HG03175 (cell line): ENCODE measurements at regions not wholly inside any gene's neighbourhood (a gene's known extent, or its start where the extent isn't known, plus 50 kb on each side); places are given as distances from the start of the nearest gene placed in this dataset.

Experiments
- ATAC-seq: cut with Tn5 transposase; IDR thresholded peaks from one replicate; pipeline ENCODE4 v1.9.1; 2021; ENCODE audit warnings: mild to moderate bottlenecking, moderate library complexity; ENCODE audit not compliant: unreplicated experiment

DNA sequence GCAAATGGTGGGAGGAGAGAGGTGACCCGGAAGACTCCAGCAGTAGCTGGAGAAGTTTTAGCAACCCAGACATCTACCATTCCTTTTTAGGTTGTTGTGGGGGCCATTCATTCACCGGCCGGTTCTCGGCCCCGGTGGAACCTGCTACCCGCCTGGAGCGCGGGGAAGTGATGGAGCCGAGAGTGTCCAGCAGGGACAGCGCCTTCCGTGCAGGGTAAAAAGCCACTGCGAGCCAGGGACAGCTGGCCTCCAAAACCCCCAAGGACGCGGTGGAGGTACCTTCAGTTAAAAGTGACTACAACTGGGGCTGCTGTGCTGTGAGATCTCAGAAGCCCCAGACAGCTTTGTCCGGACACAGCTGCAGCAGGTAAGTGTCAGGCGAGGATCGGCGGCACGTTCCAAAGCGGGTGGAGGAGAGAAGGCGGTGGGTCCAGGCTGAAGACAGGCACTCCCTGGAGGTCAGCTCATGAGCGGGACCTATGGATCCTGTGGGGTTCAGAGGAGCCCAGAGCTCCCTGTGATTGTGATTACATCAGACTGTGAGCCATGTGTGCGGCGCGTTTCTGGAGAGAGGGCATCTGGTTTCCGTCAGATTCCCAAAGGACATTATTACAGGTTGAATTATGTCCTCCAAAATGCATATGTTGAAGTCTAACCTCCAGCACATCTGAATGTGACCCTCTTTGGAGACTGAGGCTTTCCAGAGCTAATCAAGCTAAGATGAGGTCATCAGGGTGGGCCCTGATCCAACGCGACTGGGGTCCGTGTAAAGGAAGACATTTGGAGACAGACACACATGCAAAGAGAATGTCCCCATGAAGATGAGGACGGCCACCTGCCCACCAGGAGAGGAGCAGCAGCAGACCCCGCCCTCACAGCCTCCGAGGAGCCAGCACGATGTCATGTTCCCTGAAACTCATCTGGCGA lies 276.3 kb downstream of the EIPR1 start:
- no peak for ATAC-seq

DNA sequence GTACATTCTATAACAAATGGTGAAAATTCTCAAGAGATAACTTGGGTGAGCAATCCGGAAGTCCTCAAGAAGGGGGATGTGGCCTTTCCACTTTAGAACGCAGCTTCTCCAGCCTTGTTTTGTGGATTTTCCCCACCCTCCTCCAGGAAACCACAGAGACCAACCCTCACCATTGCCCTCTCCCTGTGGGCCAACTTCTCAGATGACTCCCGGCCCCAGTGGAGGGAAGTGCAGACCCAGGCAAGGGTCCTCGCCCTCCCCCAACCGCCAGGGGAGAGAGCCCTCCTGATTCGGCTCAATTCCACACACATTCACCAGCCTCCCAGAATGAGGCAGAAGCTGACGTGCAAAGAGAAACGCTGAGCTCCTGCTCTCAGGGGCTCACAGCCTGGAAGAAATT lies 277.2 kb downstream of the EIPR1 start:
- no peak for ATAC-seq

DNA sequence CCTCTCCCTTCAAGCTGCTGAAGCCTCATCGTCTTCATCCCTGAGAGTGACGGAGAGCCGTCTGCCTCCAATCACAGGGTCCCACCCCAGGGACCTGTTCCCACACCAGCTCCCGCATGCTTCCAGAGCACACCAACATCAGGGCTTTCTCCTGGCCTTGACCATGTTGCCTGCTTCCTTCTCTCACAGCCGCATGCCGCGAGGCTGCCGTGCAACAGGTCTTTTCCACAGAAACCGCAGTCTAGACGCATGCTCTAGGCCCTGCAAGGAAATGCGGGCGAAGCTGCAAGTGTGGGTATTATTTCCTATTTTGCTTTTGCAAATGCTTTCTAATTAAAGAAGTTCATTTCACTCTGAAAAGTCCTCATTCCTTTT lies 277.8 kb downstream of the EIPR1 start:
- ATAC-seq, result no peak

DNA sequence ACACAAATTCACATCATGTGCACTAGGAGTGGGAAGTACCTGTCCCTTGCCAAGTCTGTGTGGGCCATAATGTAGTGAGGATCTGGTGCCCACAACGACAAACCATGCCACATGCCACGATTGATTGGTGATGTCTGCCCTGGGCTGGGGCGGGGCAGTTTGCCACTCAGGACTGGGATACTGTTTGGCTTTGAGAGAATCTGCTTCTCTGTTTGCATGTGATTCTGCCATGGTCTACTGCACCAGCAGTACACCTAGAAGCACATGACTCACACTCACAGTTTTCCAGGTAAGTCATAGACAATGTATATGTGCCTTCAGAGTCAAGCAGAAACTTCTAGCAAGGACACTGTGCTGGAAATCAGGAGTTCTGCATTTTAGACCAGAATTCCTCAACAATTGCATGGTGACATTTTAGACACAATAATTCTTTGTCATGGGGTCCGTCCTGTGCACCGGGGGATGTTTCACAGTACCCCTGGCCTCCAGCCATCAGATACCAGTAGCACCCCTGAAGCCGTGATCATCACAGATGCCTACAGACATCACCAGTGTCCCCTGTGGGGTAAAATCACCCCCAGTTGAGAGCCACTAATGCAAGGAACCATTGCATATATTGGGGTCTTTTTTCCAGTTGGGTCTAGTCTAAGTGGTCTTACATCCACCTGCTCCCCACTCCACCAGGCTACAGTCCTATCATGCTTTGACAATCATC lies 278.3 kb downstream of the EIPR1 start:
- ATAC-seq, result no peak

- ATAC-seq, result no peak
Measured at GRCh38 chr2:3098231-3098630, 279.4 kb downstream of the EIPR1 start.

- no peak for ATAC-seq
Measured at GRCh38 chr2:3097804-3098203, 279.8 kb downstream of the EIPR1 start.

DNA sequence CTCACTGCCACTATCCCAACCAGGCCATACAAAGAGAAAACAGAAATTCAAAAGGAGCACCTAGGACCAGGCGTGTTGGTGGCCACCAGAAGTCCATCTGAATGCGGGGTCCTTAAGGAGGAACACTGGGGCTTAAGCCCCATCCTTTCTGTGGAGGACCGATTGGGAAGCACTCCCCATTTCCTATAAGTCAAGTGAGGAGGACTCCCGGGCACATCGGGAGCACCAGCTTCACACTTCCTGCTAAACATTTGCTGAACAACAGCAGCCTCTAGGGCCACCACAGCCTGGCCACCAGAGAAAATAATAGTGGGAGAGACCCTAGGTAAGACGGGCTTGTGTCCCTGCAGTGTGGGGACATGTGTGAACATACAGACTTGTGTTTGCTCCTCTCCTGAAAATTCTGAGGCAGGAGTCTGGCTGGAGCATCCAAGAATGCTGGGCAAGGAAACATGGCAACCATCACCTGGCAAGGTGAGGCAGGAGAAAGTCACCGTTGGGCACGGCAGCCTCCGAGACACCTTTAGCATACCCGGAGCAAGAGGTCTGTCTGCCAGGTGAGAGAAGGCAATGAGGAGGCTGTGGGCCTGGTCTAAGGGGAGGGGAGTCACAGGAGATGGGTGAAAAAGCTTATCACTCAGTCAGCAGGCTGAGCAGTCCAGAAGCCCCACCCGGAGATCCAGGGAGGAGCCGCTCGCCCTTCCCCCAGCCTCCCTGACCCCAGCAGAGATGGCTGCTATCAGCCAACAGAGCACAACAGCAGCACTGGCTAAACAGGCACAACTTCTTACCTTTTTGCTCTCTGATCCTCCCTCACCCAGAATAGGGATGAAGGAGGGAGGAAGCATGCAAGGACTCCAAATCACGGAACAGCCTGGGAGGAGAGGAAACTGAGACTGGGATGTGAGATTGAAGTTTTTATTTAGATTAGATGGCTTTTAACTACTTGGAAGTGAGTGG lies 282.3 kb downstream of the EIPR1 start:
- no peak for ATAC-seq

DNA sequence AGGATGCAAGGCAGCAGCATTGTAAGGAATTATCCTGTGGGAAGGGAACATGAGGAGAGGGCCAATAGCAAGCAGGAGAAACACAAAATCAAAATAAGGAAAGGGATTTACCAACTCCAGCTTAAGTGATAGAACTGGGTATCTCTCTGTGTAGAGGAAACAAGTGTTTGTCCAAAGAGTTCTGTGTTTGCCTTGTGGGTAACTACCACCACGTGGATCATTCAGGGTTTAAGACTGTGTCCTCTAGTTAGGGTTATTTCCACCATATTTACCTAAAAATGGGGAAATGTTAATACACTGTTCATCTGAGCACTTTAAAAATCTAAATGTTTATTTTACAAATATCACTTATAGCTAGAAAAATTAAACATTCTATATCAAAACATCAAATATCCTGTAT lies 283.3 kb downstream of the EIPR1 start:
- no peak for ATAC-seq

- ATAC-seq, result no peak
Measured at GRCh38 chr2:3091696-3092095, 285.9 kb downstream of the EIPR1 start.

GRCh38 chr2:3082705-3083104 lies 294.9 kb downstream of the EIPR1 start:
- ATAC-seq, result no peak

GRCh38 chr2:3079959-3080948 lies 297.4 kb downstream of the EIPR1 start:
- no peak for ATAC-seq

DNA sequence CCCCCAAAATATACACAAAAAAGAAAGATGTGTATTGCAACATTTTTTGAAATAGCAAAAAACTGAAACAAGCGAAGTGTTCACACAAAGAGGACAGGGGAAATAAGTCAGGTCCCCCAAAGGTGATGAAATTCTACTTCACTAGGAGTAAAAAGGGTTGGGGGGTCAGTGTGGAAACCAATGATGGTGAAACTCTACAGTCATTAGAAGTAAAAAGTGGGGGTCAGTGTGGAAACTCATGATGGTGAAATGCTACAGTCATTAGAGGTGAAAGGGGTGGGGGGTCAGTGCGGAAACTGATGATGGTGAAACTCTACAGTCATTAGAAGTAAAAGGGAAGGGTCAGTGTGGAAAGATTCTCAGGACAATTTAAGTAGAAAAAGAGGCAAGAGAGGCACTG lies 298.2 kb downstream of the EIPR1 start:
- ATAC-seq, result no peak

DNA sequence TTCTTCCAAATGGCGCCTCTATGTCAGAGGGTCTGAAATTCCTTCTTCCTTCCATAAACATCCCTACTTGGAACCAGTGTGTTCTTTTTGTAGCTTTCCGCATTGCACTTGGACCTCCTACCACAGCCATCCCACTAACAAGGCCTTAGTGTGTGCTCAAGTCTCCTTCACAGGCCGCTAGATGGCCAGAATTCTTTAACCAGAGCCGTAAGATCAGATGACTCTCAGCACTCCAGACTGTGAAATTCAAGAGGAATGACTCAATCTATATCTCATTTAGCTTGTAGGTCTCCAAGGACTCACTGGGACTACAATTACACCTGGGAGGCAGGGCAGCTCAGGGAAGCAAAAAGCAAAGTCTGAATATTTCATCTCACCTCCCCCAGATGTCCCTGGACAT lies 298.9 kb downstream of the EIPR1 start:
- no peak for ATAC-seq

- ATAC-seq, result no peak
Measured at GRCh38 chr2:3076848-3077642, 300.6 kb downstream of the EIPR1 start.

DNA sequence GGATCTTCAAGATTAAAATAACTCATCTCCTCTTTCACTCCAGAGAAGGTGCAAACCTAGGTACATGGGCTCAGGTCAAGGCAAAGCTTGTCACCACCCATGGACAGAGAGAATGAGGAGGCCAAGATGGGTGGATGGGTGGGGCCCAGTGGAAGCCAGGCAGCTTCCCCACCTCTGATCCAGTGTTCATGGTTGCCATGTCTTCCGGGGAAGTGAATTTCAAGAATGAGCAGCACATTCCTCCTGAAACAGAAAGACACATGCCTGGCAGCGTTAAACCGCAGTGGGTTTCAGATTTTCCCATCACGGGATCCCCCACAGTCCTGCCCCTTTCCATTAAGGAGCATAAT lies 301.7 kb downstream of the EIPR1 start:
- no peak for ATAC-seq

DNA sequence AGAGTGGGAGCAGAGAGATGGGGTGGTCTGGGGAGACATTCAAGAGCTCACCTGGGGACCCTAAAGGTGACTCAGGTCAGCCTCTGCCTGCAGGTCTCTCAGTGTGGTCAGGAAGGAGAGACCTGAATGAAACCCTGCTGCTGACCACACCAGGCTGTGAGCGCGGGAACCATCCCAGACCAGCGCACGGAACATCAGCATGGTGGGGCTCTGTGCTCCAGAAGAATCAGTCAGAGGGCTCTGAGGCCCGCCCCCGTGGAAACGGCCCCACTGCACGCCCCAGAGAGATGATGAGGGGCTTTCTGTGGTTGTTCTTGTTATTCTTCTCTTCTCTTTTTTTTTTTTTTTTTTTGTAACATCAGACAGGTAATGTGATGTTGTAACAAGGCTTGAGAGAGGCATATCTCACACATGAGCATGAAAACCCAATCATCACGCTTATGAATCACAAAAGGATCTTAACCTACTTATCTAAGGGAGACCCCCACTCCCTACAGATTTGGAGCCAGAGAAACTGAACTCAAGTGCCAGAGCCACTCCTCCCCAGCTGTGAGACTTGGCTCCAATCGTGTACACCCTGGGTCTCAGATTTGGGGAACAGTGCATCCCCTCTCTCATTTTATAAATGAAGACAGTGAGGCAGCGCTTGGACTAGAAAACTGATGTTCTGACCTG lies 302.2 kb downstream of the EIPR1 start:
- ATAC-seq, result no peak

DNA sequence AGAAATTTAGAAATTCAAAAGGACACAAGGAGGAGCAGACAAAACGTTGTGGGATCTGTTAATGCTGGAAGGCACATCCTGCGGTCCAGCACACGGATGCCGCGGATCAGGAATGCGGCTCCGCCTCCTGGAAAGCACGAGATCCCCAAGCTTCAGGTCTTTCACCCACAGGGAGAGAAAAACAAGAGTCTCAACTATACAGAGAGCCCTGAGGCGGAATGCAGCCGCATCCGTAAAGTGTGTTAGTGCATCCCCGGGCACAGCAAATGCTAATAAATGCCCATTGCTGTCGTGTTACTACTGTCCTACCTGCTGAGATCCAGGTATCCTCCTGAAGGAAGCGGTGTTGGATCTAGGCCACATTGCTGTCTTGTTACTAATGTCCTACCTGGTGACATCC lies 303.9 kb downstream of the EIPR1 start:
- ATAC-seq, result no peak

- no peak for ATAC-seq
Measured at GRCh38 chr2:3073041-3073595, 304.5 kb downstream of the EIPR1 start.
